CD4-positive, alpha-beta memory T cell (primary cell): ENCODE measurements at regions not wholly inside any gene's neighbourhood (a gene's known extent, or its start where the extent isn't known, plus 50 kb on each side); places are given as distances from the start of the nearest gene placed in this dataset.

ENCODE experiments used
- CTCF ChIA-PET: fragments of 350-600 bp; sonication (Branson Sonifier 250); formaldehyde crosslinking; loops from one replicate; lab custom pipeline; 2021; ENCODE audit warnings: inconsistent platforms; ENCODE audit not compliant: partially characterized antibody; lab: Charles Lee
- POLR2A ChIA-PET: fragments of 350-600 bp; sonication (Branson Sonifier 250); formaldehyde crosslinking; loops from one replicate; lab custom pipeline; 2021; ENCODE audit not compliant: partially characterized antibody; lab: Charles Lee
- DNase-seq, 5 donors: peaks; one replicate each; pipeline versions ENCODE4 v3.0.0 to v3.0.0-alpha.2; 2020 to 2022; ENCODE audit warnings: mixed read lengths in 1 of 5
- H3K27ac ChIP-seq: one replicate; pipeline ENCODE4 v1.7.0; 2013; ENCODE audit warnings: low read depth, low read length
- H3K27me3 ChIP-seq: 2 replicates; pipeline ENCODE4 v1.7.0; 2013; ENCODE audit warnings: mild to moderate bottlenecking, low read length, moderate library complexity; ENCODE audit not compliant: insufficient read depth
- H3K36me3 ChIP-seq: 2 replicates; pipeline ENCODE4 v1.7.0; 2013; ENCODE audit warnings: mild to moderate bottlenecking, low read length, moderate library complexity; ENCODE audit not compliant: insufficient read depth
- H3K4me1 ChIP-seq: 2 replicates; pipeline ENCODE4 v1.7.0; 2013; ENCODE audit warnings: mild to moderate bottlenecking, low read length, moderate library complexity; ENCODE audit not compliant: insufficient read depth
- H3K4me3 ChIP-seq, 2 donors: one replicate each; pipeline ENCODE4 v1.7.0; 2013; ENCODE audit warnings: low read length in 2 of 2, mild to moderate bottlenecking in 1 of 2
- H3K9me3 ChIP-seq, 2 donors: one replicate each; pipeline ENCODE4 v1.7.0; 2013; ENCODE audit warnings: low read length in 2 of 2, control low read depth in 1 of 2; ENCODE audit not compliant: control insufficient read depth in 1 of 2
- H3K27ac Mint-ChIP-seq, 7 donors: one replicate each; pipeline ENCODE4 v1.8.0; 2020 to 2021; ENCODE audit warnings: mixed read lengths in 7 of 7, mild to moderate bottlenecking in 6 of 7, inconsistent platforms in 3 of 7, moderate library complexity in 3 of 7
- H3K27me3 Mint-ChIP-seq, 2 donors: one replicate each; pipeline ENCODE4 v1.8.0; 2020 to 2021; ENCODE audit warnings: mixed read lengths in 2 of 2
- H3K36me3 Mint-ChIP-seq, 2 donors: one replicate each; pipeline ENCODE4 v1.8.0; 2020 to 2021; ENCODE audit warnings: mixed read lengths in 2 of 2, inconsistent platforms in 1 of 2, mild to moderate bottlenecking in 1 of 2
- H3K4me1 Mint-ChIP-seq, 4 donors: one replicate each; pipeline ENCODE4 v1.8.0; 2020 to 2021; ENCODE audit warnings: mixed read lengths in 4 of 4, mild to moderate bottlenecking in 1 of 4
- H3K4me3 Mint-ChIP-seq, 8 donors: one replicate each; pipeline ENCODE4 v1.8.0; 2020 to 2021; ENCODE audit warnings: mixed read lengths in 8 of 8, mild to moderate bottlenecking in 7 of 8, moderate library complexity in 6 of 8, inconsistent platforms in 3 of 8
- H3K9me3 Mint-ChIP-seq, 8 donors: one replicate each; pipeline ENCODE4 v1.8.0; 2020 to 2021; ENCODE audit warnings: mixed read lengths in 8 of 8, mild to moderate bottlenecking in 5 of 8, inconsistent platforms in 3 of 8, moderate library complexity in 1 of 8
- intact Hi-C: fragments of 100-400 bp; cut with micrococcal nuclease; formaldehyde crosslinking; loops from one replicate; pipeline ENCODE4 v1.15.1; 2023

DNA sequence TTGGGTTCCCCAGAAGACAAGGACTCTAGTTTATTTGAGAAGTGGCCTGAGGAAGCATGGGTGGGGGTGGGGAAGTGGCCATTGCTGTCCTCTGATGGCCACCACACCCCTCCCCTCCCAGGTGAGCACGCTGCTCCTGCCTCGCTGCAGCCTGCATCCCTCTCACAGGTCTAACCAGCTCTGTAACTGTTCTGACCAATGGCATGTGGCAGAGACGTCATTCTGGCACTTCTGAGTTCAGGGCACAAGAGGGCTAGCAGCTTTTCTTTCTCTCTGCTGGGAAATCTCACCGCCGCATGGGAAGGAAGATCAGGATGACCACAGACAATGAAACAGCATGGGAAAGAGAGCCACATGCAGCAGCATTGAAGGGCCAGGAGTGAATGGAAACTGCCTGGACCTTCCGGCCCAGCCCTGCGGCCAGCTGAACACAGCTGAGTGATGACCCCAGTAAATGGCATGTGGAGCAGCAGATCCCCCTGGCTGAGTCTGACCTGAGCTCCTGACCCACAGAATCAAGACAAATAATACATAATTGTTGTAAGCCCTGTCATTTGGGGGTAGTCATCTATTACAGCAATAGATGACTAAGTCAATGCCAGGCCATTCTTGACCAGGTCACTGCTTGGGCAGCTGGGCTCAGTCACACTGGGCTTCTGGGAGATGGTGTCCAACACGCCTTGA is 179.8 kb downstream of the LINC00237 start:
- peaks cover 0 to 5% of the 10 kb centered on the region in 2 donors for H3K27me3 Mint-ChIP-seq
- no peak overlapping the region for H3K27ac Mint-ChIP-seq
- no peaks in the 10 kb centered on the region for H3K4me1 ChIP-seq
- H3K36me3 ChIP-seq: no peaks in the 10 kb centered on the region
- no peaks in the 10 kb centered on the region for H3K4me1 Mint-ChIP-seq
- intact Hi-C loops: no loop called here
- no peak overlapping the region for H3K27ac ChIP-seq
- H3K36me3 Mint-ChIP-seq: no peaks in the 10 kb centered on the region
- H3K4me3 Mint-ChIP-seq: no peak overlapping the region
- DNase-seq: no peak
- POLR2A ChIA-PET: no interaction called here
- peaks cover 4% of the 10 kb centered on the region for H3K27me3 ChIP-seq
- CTCF ChIA-PET: no interaction called here
- H3K9me3 Mint-ChIP-seq: peaks cover 0 to 2% (median 0%) of the 10 kb centered on the region in 8 donors
- H3K9me3 ChIP-seq: no peaks in the 10 kb centered on the region
- H3K4me3 ChIP-seq: no peak overlapping the region

DNA sequence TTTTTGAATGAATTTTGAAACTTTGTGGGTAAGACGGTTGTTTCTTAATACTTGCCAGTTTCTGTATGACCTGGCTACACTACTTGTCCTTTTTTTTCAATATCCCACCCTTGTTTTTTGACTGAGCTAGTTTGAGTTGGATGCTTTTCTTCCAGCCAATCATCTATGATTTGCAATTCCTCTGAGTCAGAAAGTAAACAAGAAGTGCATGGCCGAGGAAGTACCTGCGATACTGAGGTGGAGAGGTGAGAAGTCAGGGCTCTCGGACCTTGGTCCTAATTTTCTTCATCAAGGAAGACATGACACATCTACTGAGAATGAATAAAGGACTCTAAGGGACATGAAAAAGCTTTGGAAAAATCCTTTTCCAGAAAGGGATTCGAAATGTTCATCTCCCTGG is 185.7 kb downstream of the LINC00237 start:
- intact Hi-C loops: no loop called here
- Histone ChIP-seq H3K27me3 (peaks cover 4% of the 10 kb centered on the region), H3K4me1 (no peaks in the 10 kb centered on the region), H3K27ac (no peak overlapping the region), H3K9me3 (no peaks in the 10 kb centered on the region), H3K4me3 (no peak overlapping the region), H3K36me3 (no peaks in the 10 kb centered on the region)
- Mint-ChIP-seq H3K27ac (no peak overlapping the region), H3K27me3 (peaks cover 5 to 12% of the 10 kb centered on the region in 2 donors), H3K4me3 (no peak overlapping the region), H3K4me1 (no peaks in the 10 kb centered on the region), H3K9me3 (peaks cover 0 to 29% (median 23%) of the 10 kb centered on the region in 8 donors), H3K36me3 (no peaks in the 10 kb centered on the region)
- ChIA-PET CTCF (no interaction called here), POLR2A (no interaction called here)
- DNase-seq: no peak

- H3K4me1 ChIP-seq: no peaks in the 10 kb centered on the region
- no peaks in the 10 kb centered on the region for H3K9me3 ChIP-seq
- peaks cover 0 to 34% (median 25%) of the 10 kb centered on the region in 8 donors for H3K9me3 Mint-ChIP-seq
- no peak overlapping the region for H3K27ac Mint-ChIP-seq
- ChIA-PET CTCF (no interaction called here), POLR2A (no interaction called here)
- no peaks in the 10 kb centered on the region for H3K36me3 Mint-ChIP-seq
- H3K4me3 Mint-ChIP-seq: no peak overlapping the region
- H3K4me1 Mint-ChIP-seq: no peaks in the 10 kb centered on the region
- DNase-seq: no peak
- intact Hi-C loops: no loop called here
- peaks cover 6 to 9% of the 10 kb centered on the region in 2 donors for H3K27me3 Mint-ChIP-seq
- no peak overlapping the region for H3K4me3 ChIP-seq
- no peaks in the 10 kb centered on the region for H3K27me3 ChIP-seq
- no peaks in the 10 kb centered on the region for H3K36me3 ChIP-seq
- H3K27ac ChIP-seq: no peak overlapping the region
Measured at GRCh38 chr20:20915844-20916243, 190.3 kb downstream of the LINC00237 start.

- no peak for DNase-seq
- Histone ChIP-seq H3K4me1 (no peaks in the 10 kb centered on the region), H3K9me3 (no peaks in the 10 kb centered on the region), H3K4me3 (no peak overlapping the region), H3K36me3 (no peaks in the 10 kb centered on the region), H3K27me3 (no peaks in the 10 kb centered on the region), H3K27ac (no peak overlapping the region)
- Mint-ChIP-seq H3K9me3 (peaks cover 0 to 5% (median 0%) of the 10 kb centered on the region in 8 donors), H3K36me3 (no peaks in the 10 kb centered on the region), H3K27ac (no peak overlapping the region), H3K4me1 (no peaks in the 10 kb centered on the region), H3K4me3 (no peak overlapping the region), H3K27me3 (peaks cover 5 to 7% of the 10 kb centered on the region in 2 donors)
- CTCF ChIA-PET: no interaction called here
- intact Hi-C loops: no loop called here
- POLR2A ChIA-PET: no interaction called here
Measured at GRCh38 chr20:20904501-20904831, 192.0 kb upstream of the RALGAPA2 start.

GRCh38 chr20:20903773-20904500 is 191.5 kb upstream of the RALGAPA2 start:
- H3K27me3 ChIP-seq: no peaks in the 10 kb centered on the region
- no peak overlapping the region for H3K27ac Mint-ChIP-seq
- intact Hi-C loops: no loop called here
- H3K27ac ChIP-seq: no peak overlapping the region
- H3K36me3 Mint-ChIP-seq: no peaks in the 10 kb centered on the region
- POLR2A ChIA-PET: no interaction called here
- peaks cover 5 to 7% of the 10 kb centered on the region in 2 donors for H3K27me3 Mint-ChIP-seq
- no peaks in the 10 kb centered on the region for H3K9me3 ChIP-seq
- H3K9me3 Mint-ChIP-seq: peaks cover 0 to 5% (median 0%) of the 10 kb centered on the region in 8 donors
- no peaks in the 10 kb centered on the region for H3K4me1 ChIP-seq
- H3K4me1 Mint-ChIP-seq: no peaks in the 10 kb centered on the region
- H3K4me3 Mint-ChIP-seq: no peak overlapping the region
- CTCF ChIA-PET: no interaction called here
- H3K4me3 ChIP-seq: no peak overlapping the region
- DNase-seq: no peak
- H3K36me3 ChIP-seq: no peaks in the 10 kb centered on the region

GRCh38 chr20:20897922-20898321 is 185.5 kb upstream of the RALGAPA2 start:
- ChIA-PET POLR2A (no interaction called here), CTCF (no interaction called here)
- Histone ChIP-seq H3K4me3 (no peak overlapping the region), H3K36me3 (no peaks in the 10 kb centered on the region), H3K4me1 (no peaks in the 10 kb centered on the region), H3K27ac (no peak overlapping the region), H3K9me3 (no peaks in the 10 kb centered on the region), H3K27me3 (no peaks in the 10 kb centered on the region)
- Mint-ChIP-seq H3K9me3 (peaks cover 0 to 3% (median 0%) of the 10 kb centered on the region in 8 donors), H3K27ac (no peak overlapping the region), H3K27me3 (peaks cover 6 to 8% of the 10 kb centered on the region in 2 donors), H3K4me1 (no peaks in the 10 kb centered on the region), H3K4me3 (no peak overlapping the region), H3K36me3 (no peaks in the 10 kb centered on the region)
- DNase-seq: no peak
- intact Hi-C loops: no loop called here

DNA sequence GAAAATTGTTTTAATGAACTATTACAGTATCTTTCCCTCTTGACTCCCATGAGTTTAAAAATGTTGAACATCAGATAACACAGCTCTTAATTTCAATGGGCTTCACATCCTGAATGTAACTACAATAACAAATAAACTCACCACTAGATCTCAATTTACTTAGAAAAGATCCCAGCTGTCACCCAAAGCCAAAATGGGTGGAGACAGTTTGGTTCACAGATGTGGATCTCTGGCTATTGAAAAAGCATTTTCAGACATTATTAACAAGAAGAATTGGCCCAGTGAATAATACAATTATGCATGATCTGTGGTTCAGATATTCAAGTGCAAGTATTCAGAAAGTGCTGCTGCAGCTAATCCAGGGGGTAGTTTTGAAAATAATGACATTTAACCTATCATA is 184.7 kb upstream of the RALGAPA2 start:
- peaks cover 0 to 3% (median 0%) of the 10 kb centered on the region in 8 donors for H3K9me3 Mint-ChIP-seq
- Histone ChIP-seq H3K4me3 (no peak overlapping the region), H3K27me3 (no peaks in the 10 kb centered on the region), H3K27ac (no peak overlapping the region), H3K9me3 (no peaks in the 10 kb centered on the region), H3K36me3 (no peaks in the 10 kb centered on the region), H3K4me1 (no peaks in the 10 kb centered on the region)
- peaks cover 7 to 9% of the 10 kb centered on the region in 2 donors for H3K27me3 Mint-ChIP-seq
- ChIA-PET POLR2A (no interaction called here), CTCF (no interaction called here)
- no peaks in the 10 kb centered on the region for H3K4me1 Mint-ChIP-seq
- H3K4me3 Mint-ChIP-seq: no peak overlapping the region
- no peaks in the 10 kb centered on the region for H3K36me3 Mint-ChIP-seq
- no peak for DNase-seq
- no peak overlapping the region for H3K27ac Mint-ChIP-seq
- intact Hi-C loops: no loop called here
